B cell (primary cell): ENCODE measurements at regions not wholly inside any gene's neighbourhood (a gene's known extent, or its start where the extent isn't known, plus 50 kb on each side); places are given as distances from the start of the nearest gene placed in this dataset.

Experiments used
- ATAC-seq: fragments of 200-7000 bp; cut with Tn5 transposase; one replicate; pipeline ENCODE4 v1.10.0; 2021; ENCODE audit warnings: low read depth, mild to moderate bottlenecking, moderate number of reproducible peaks, moderate library complexity
- CTCF ChIA-PET: fragments of 350-600 bp; sonication (Branson Sonifier 250); formaldehyde crosslinking; loops from one replicate; lab custom pipeline; 2021; ENCODE audit warnings: antibody characterized with exemption, inconsistent platforms; lab: Charles Lee
- POLR2A ChIA-PET: fragments of 350-600 bp; sonication (Branson Sonifier 250); formaldehyde crosslinking; loops from one replicate; lab custom pipeline; 2021; ENCODE audit warnings: antibody characterized with exemption; lab: Charles Lee
- DNase-seq: peaks from one replicate; pipeline ENCODE4 v3.0.0; 2013
- H2AFZ ChIP-seq: 2 replicates; pipeline ENCODE4 v1.6.1; 2012; ENCODE audit warnings: mild to moderate bottlenecking, low read depth, low read length; ENCODE audit not compliant: insufficient read depth, poor library complexity, severe bottlenecking
- H3K27ac ChIP-seq, 2 donors: 1 replicate in 1 of 2; 2 replicates in 1 of 2; pipeline ENCODE4 v1.5.1; 2012 to 2013; ENCODE audit warnings: low read length in 2 of 2, mild to moderate bottlenecking in 2 of 2, moderate library complexity in 1 of 2
- H3K27me3 ChIP-seq, 4 experiments: fragments of 200-600 bp in 1 of 4; sonication (generic) in 1 of 4; replicated peaks in 1 of 4; 1 replicate in 2 of 4; 2 replicates in 2 of 4; pipeline versions ENCODE4 v1.6.1 to v1.7.0; 2013 to 2016; ENCODE audit warnings: low read length in 3 of 4, mild to moderate bottlenecking in 2 of 4, mixed read lengths in 1 of 4, moderate library complexity in 1 of 4; ENCODE audit not compliant: insufficient read depth in 4 of 4, control insufficient read depth in 3 of 4; ENCODE audit errors: control extremely low read depth in 1 of 4
- H3K36me3 ChIP-seq, 2 experiments: replicated peaks in 1 of 2; 1 replicate in 1 of 2; 2 replicates in 1 of 2; pipeline versions ENCODE4 v1.6.1 to v1.7.1; 2013; ENCODE audit warnings: low read length in 1 of 2; ENCODE audit not compliant: insufficient read depth in 2 of 2, control insufficient read depth in 1 of 2; ENCODE audit errors: control extremely low read depth in 1 of 2, extremely low read depth in 1 of 2
- H3K4me1 ChIP-seq, 2 donors: fragments of 200-600 bp in 1 of 2; sonication (generic) in 1 of 2; 1 replicate in 1 of 2; 2 replicates in 1 of 2; pipeline versions ENCODE4 v1.5.1 to v1.6.1; 2013 to 2017; ENCODE audit warnings: low read length in 2 of 2; ENCODE audit not compliant: control insufficient read depth in 2 of 2, insufficient read depth in 2 of 2
- H3K4me2 ChIP-seq: replicated peaks from 2 replicates; pipeline ENCODE3; 2012; ENCODE audit warnings: mild to moderate bottlenecking, low read depth, low read length; ENCODE audit not compliant: poor library complexity, severe bottlenecking
- H3K4me3 ChIP-seq, 5 experiments: fragments of 200-600 bp in 1 of 5; sonication (generic) in 1 of 5; 1 replicate in 3 of 5; 2 replicates in 2 of 5; pipeline versions ENCODE4 v1.5.1 to v1.7.0; 2011 to 2016; ENCODE audit warnings: low read length in 4 of 5, mild to moderate bottlenecking in 4 of 5, low read depth in 2 of 5, control low read depth in 1 of 5, moderate library complexity in 1 of 5; ENCODE audit not compliant: insufficient read depth in 1 of 5; ENCODE audit errors: control extremely low read depth in 1 of 5, extremely low read depth in 1 of 5
- H3K79me2 ChIP-seq: fragments of 200-600 bp; sonication (generic); one replicate; pipeline ENCODE4 v1.6.0; 2016; ENCODE audit warnings: low read length; ENCODE audit not compliant: control insufficient read depth, insufficient read depth
- H3K9ac ChIP-seq: fragments of 200-600 bp; sonication (generic); 2 replicates; pipeline ENCODE4 v1.6.1; 2017; ENCODE audit warnings: mild to moderate bottlenecking, low read length, moderate library complexity
- H3K9me3 ChIP-seq, 3 donors: one replicate each; pipeline versions ENCODE4 v1.6.1 to v1.7.1; 2013; ENCODE audit warnings: low read length in 2 of 3; ENCODE audit not compliant: control insufficient read depth in 2 of 3, insufficient read depth in 1 of 3; ENCODE audit errors: control extremely low read depth in 1 of 3
- H4K20me1 ChIP-seq: 2 replicates; pipeline ENCODE4 v1.6.0; 2012; ENCODE audit warnings: mild to moderate bottlenecking, low read length; ENCODE audit not compliant: insufficient read depth, control insufficient read depth, poor library complexity, severe bottlenecking
- H3K27ac Mint-ChIP-seq: one replicate; pipeline ENCODE4 v1.8.0; 2021; ENCODE audit warnings: mixed read lengths
- H3K27me3 Mint-ChIP-seq: one replicate; pipeline ENCODE4 v1.8.0; 2021; ENCODE audit warnings: mixed read lengths
- H3K4me1 Mint-ChIP-seq: one replicate; pipeline ENCODE4 v1.8.0; 2021; ENCODE audit warnings: mixed read lengths
- H3K4me3 Mint-ChIP-seq: one replicate; pipeline ENCODE4 v1.8.0; 2021; ENCODE audit warnings: mixed read lengths
- H3K9me3 Mint-ChIP-seq: one replicate; pipeline ENCODE4 v1.8.0; 2022; ENCODE audit warnings: mixed read lengths; ENCODE audit not compliant: insufficient read depth
- EZH2 ChIP-seq: IDR thresholded peaks from 2 replicates; pipeline ENCODE4 v1.6.1; 2012; ENCODE audit warnings: borderline replicate concordance, low read depth, mild to moderate bottlenecking, moderate library complexity, low read length; ENCODE audit not compliant: insufficient read depth, poor library complexity, severe bottlenecking
- WGBS: methylation state at CpG from one replicate; pipeline ENCODE4 v1.1.5; 2013; ENCODE audit warnings: missing lambda C conversion rate; ENCODE audit not compliant: insufficient coverage; 5-methylcytosine and 5-hydroxymethylcytosine counted together
- intact Hi-C: fragments of 100-400 bp; cut with micrococcal nuclease; formaldehyde crosslinking; loops from one replicate; pipeline ENCODE4 v1.10.0; 2022
- TF ChIP-seq, protein P1 (sequence below): fragments of 200-600 bp; IDR thresholded peaks from one replicate; pipeline ENCODE4 v1.8.0; 2022; ENCODE audit warnings: antibody characterized with exemption, mild to moderate bottlenecking

DNA sequence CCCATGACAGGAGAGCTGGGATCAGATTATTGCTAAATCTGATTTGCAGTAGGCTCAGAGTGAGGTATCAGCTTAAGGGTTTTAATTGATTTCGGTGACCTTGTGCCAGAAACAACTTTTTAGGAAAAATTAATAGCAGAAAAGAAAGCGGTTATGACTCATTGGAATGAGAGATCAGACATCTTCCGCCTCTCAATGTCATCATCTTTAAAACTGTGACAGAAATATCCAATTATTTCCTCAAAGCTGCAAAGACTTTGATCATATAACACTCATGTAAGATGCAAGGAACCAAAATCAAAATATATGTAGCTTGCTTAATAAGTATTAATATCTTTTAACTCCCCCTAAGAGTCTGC is 190.1 kb upstream of the FOXF1 start:
- Histone ChIP-seq H4K20me1 (no peaks in the 10 kb centered on the region), H3K9me3 (peaks cover 0 to 8% (median 0%) of the 10 kb centered on the region in 3 donors), H2AFZ (no peak overlapping the region), H3K9ac (no peak overlapping the region), H3K36me3 (no peaks in the 10 kb centered on the region), H3K4me1 (no peaks in the 10 kb centered on the region), H3K79me2 (no peaks in the 10 kb centered on the region), H3K27ac (no peak overlapping the region), H3K27me3 (peaks cover 0 to 8% (median 0%) of the 10 kb centered on the region in 4 experiments), H3K4me3 (no peak overlapping the region), H3K4me2 (no peak overlapping the region)
- H3K27me3 Mint-ChIP-seq: peaks cover 7% of the 10 kb centered on the region
- no peak for TF ChIP-seq EZH2
- TF ChIP-seq, protein P1, sequence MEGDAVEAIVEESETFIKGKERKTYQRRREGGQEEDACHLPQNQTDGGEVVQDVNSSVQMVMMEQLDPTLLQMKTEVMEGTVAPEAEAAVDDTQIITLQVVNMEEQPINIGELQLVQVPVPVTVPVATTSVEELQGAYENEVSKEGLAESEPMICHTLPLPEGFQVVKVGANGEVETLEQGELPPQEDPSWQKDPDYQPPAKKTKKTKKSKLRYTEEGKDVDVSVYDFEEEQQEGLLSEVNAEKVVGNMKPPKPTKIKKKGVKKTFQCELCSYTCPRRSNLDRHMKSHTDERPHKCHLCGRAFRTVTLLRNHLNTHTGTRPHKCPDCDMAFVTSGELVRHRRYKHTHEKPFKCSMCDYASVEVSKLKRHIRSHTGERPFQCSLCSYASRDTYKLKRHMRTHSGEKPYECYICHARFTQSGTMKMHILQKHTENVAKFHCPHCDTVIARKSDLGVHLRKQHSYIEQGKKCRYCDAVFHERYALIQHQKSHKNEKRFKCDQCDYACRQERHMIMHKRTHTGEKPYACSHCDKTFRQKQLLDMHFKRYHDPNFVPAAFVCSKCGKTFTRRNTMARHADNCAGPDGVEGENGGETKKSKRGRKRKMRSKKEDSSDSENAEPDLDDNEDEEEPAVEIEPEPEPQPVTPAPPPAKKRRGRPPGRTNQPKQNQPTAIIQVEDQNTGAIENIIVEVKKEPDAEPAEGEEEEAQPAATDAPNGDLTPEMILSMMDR: no peak
- no peak overlapping the region for H3K27ac Mint-ChIP-seq
- no peaks in the 10 kb centered on the region for H3K4me1 Mint-ChIP-seq
- H3K9me3 Mint-ChIP-seq: no peaks in the 10 kb centered on the region
- DNase-seq (no peak), ATAC-seq (no peak)
- H3K4me3 Mint-ChIP-seq: no peak overlapping the region
- CTCF ChIA-PET: no interaction called here
- WGBS: no CpG with 5 or more reads among the region's 3 CpGs
- intact Hi-C loops: no loop called here
- POLR2A ChIA-PET: no interaction called here

DNA sequence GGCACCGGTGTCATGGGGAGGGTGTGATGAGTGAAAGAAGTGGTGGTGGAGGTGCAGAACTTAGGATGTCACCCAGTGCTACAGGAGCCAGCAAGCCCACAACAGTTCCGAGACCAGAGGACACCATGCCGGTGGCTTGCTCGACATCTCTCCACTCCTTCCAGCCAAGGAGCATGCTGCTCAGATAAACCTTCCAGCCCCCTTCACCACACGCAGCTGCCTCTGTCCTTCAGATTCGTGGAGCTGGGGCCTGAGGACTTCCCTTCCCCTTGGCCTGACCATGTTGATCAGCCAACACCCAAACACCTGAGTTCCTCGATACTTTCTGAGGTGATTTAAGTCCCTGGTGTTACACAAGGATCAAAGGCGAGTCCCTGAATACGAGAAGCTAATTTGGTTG is 188.8 kb upstream of the FOXF1 start:
- no peaks in the 10 kb centered on the region for H3K79me2 ChIP-seq
- CTCF ChIA-PET: no interaction called here
- H3K4me3 Mint-ChIP-seq: no peak overlapping the region

More for the DNA sequence above, 188.8 kb upstream of the FOXF1 start:
- Histone ChIP-seq H3K9me3 (peaks cover 0 to 11% (median 0%) of the 10 kb centered on the region in 3 donors), H3K4me1 (no peaks in the 10 kb centered on the region), H2AFZ (no peak overlapping the region), H3K9ac (no peak overlapping the region), H3K4me3 (no peak overlapping the region), H4K20me1 (no peaks in the 10 kb centered on the region), H3K27me3 (peaks cover 0 to 8% (median 0%) of the 10 kb centered on the region in 4 experiments), H3K36me3 (no peaks in the 10 kb centered on the region), H3K27ac (no peak overlapping the region), H3K4me2 (no peak overlapping the region)
- Mint-ChIP-seq H3K9me3 (no peaks in the 10 kb centered on the region), H3K27ac (no peak overlapping the region), H3K27me3 (peaks cover 8% of the 10 kb centered on the region), H3K4me1 (no peaks in the 10 kb centered on the region)
- 64% methylated on average over 5 of the region's 9 CpGs for WGBS
- ATAC-seq (no peak), DNase-seq (no peak)
- no peak for TF ChIP-seq EZH2
- TF ChIP-seq, protein P1: no peak
- intact Hi-C loops: no loop called here
- POLR2A ChIA-PET: no interaction called here
